HG02852 (cell line): ENCODE measurements at regions not wholly inside any gene's neighbourhood (a gene's known extent, or its start where the extent isn't known, plus 50 kb on each side); places are given as distances from the start of the nearest gene placed in this dataset.

Experiments
- ATAC-seq: cut with Tn5 transposase; IDR thresholded peaks from one replicate; pipeline ENCODE4 v1.9.1; 2021; ENCODE audit warnings: mild to moderate bottlenecking, moderate library complexity; ENCODE audit not compliant: unreplicated experiment

DNA sequence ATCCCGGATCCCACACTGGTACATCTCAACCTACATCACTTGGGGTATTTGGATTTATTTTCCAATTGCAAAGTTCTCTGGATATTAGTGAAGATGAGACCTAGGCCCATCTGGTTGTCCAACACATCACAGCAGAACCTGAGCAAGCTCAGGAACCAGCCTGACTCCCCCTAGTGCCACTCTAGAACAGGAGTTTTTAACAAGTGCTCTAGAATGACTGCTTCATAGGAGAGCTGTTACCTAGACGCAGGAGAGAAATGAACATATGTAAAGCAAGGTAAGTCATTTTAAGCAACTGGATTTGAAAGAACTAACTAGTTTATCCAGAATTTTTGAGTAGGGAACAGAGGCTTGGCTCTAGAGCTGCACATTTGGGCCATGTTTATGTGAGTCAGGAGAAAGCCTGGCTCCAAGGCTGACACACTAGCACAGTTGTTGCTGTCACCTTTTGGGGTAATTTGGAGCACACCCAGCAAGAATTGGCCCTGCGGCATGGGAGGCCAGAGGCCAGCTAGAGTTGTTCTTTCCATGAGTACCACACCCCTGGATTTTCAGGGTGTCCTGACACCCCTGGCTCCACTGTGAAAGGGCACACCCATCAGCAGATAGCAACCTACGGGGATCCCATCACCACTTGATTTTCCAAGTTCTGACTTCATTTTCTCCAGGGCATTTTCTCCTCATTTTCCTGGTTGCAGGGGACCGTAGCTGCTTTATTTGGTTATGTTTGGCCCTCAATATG is 110.9 kb upstream of the LPAR1 start:
- ATAC-seq = no peak

DNA sequence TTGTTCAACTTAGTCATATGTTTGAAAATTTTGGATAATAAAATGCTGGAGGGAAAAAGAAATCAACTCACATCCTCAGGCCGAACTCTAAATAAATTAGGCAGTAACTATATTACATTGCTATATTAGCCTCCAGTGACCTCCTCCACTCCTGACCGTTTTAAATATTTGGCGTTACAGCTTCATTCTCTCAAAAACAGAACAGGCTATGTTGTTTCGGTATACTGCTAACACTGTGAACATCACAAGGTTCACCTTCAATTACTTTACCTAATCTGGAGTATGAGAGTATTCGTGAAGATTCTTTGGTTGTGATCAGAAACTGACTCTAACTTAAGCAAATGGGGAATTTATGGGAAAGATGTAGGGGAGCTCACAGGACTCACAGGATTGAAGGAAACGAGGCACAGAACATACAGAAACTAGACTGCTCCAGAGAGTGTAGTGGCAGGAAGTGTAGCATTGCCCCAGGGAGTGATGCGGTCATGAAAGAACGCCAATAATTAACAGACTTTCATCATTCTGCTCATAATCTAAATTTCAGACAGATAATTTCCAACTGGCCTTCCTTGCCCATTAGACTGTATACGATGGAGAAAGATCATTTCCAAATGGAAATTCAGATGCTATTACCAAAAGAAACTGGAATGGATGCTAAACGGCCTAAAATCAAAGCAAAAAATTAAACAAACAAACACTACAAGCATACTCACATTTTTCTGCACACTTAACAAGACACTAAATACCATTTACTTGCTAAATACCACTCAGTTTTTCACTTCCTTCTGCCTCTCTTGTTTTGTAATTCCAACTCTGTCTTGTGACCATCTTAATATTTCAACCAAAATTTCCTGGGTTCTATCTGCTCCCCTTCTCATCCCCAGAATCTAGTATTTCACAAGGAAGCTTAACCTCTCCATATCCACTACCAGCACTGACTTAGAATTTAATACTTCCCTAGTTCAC is 110.1 kb upstream of the LPAR1 start:
- no peak for ATAC-seq

DNA sequence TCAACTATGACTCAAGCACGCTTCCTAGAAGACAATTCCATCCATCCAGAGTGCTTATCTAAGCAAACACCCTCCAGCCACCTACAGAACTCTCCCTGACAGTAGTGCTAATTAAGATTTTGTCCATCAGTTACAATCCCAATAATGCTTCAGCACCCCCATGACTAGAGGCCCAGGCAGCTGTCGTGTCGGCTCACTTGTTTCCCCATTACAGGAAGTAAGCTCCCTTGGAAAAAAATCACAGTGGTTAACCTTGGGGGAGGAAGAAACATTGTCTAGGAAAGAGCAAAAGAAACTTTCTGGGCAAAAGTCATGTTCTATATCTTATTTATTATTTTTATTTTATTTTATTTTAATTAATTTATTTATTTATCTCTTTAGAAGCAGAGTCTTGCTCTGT is 108.8 kb upstream of the LPAR1 start:
- ATAC-seq = no peak

DNA sequence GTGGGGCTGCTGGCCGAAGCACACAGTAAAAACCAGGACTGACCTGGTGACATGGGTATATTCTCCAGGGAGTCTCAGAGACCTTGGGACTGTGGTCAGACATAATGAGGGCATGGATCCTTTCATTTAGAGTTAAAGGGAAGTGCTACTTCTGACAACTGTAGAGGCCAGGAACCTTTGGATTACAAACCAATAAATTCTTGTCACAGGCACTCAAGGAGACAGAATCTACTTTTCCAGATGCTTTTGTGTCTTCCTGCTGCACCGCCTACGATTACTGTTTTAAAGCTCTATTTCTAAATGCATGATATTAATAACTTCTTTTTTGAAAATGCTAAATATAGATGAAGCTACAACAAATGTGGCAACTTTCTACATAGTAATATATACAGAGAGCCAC is 106.5 kb upstream of the LPAR1 start:
- no peak for ATAC-seq

DNA sequence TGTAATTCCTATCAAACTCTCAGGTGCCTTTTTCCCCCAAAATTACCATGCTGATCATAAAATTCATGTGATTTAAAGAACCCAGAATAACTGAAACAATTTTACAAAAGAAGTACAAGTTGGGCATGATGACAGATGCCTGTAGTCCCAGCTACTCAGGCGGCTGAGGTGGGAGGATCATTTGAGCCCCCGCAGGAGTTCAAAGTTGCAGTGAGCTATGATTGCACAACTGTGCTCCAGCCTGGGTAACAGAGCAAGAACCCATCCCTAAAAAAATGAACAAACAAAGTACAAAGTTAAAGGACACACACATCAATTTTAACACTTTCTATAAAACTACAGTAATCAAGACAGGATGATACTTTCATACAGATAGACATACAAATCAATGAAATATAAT is 97.9 kb upstream of the LPAR1 start:
- no peak for ATAC-seq

DNA sequence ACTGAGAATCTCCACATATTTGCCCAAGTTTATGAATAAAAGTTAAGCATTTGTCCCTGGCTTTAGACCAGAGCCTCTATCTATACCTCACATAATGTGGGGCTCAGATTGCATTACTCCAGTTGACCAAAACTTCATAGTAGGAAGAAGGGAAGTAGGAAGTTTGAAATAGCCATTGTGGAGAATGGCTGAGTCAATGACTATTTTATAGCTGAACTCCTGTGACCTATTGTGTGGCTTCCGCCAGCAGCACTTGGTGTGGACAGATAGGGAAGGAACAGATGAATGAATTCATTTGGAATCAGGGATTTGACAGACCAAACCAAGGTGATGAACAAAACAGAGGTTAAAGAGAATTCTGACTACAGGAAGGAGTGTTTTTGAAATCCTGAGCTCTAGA is 92.9 kb upstream of the LPAR1 start:
- no peak for ATAC-seq

DNA sequence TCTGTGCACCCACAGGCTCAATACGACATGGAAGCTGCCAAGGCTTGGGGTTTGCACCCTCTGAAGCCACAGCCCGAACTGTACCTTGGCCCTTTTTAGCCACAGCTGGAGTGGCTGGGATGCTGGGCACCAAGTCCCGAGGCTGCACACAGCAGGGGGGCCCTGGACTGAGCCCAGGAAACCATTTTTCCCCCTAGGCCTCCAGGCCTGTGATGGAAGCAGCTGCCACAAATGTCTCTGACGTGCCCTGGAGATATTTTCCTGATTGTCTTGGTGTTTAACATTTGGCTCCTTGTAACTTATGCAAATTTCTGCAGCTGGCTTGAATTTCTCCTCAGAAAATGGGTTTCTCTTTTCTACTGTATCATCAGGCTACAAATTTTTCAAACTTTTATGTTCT is 82.3 kb upstream of the LPAR1 start:
- no peak for ATAC-seq

DNA sequence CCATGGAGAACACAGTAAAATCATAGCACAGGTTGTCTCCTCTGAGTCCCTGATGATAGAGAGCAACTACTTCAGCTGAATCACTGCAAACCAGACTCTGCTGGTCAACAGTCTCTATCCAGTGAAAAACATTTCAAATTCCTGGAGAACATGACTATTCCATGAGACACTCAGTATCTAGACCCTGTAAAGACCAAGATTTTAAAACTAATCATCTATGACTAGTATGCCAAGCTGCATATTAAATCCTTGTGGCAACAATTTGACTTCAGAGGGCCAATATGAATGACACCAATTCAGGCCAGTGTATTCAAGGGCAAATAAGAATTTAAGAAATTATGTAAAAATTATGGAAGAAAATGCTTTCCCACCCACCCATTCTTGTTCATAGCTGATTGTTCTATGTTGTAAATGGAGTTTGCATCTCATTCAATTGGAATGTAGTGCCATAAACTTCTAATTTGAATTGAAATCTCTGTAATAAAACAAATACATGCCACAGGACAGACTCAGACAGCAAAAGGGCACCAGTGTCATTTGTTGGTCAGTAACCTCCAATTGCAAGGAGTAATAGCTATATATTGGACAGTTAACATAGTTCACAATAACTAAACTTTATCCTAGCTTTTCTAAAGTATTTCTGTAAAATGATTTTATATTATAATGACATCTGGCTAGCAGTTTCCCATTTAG is 80.1 kb upstream of the LPAR1 start:
- no peak for ATAC-seq

DNA sequence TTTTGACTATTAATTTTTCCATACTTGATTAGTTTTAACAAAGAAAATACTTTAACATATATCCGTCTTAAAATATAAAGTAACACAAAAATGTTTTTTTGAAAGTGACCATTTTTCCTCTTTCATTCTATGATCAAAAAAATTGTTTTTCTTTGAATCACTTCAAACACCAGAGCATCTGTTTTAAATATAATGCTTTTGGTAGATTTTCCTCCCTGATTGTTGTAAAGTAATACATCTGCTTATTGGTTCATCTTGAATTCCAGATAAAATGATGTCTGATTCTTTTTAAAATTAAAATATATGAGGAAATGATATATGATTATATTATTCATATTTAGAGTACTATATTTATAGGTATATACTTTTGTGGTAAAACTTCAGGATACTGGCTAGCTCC is 76.2 kb upstream of the LPAR1 start:
- no peak for ATAC-seq

DNA sequence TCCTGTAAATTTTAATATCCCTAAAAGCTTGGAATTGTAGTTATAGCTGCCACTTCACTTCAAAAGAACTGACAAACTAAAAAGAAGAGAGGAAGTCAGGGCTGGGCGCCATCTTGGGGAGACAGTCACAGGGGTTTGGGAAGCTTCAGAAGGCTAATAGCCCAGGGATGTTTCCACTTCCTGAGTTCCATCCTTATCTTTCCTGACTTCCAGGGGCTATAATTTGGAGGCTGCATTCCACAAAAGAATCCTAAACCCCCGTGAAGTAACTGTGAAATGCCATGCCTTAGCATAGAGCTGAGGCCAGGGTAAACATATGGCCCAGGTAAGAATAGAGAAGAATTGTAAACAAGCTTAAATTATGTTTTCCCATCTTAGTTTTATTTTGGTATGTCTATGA is 75.4 kb upstream of the LPAR1 start:
- no peak for ATAC-seq

DNA sequence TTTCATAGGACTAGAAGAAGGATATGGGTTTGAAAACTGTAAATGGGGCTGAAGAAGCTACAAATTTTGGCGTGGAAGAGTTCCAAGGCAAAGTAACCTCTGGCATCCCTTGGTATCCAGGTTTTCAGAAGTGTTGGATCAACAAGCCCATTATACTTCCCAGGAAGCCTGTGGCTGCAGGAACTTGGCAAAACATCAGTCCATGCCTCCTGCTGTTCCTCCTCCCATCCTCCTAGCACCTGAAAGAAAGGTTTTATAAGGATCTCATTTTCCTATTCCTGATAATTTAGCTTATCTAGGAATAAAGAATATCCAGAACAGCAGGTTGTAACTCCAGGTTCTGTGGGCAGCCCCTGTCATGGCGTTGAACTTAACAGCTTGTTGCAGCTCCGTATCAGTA is 72.5 kb upstream of the LPAR1 start:
- ATAC-seq = no peak

DNA sequence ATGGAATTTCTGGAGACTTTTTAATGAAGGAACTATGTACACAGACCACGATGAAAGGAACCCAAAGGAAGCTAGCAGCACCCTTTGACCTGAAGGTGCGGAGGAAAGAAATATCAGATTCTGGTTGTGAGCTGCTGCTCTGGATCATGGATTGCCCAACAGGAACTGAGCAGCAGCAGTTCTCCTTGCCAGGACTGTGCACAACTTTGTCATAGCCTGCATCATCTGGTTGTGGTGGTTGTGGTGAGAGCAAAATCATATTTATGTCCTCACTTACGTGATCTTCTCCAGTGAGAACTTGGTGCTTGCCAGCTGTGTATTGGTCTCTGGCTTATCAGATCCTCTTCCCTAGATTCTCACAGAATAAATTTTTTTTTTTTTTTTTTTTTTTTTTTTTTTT is 70.7 kb upstream of the LPAR1 start:
- ATAC-seq = no peak

DNA sequence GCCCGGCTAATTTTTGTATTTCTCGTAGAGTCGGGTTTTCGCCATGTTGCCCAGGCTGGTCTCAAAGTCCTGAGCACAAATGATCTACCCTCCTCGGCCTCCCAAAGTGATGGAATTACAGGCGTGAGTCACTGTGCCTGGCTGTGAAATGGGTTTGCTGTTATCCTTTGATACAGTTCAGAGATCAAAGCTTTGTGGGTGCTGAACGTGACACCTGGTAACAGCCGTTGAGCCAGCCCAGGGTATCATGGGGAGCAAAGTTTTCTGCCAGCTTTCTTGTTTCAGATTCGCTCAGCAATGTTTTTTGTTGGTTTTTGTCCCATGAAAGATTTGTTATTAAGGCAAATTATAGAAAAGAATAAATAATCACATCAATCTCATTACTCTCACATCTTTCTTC is 68.9 kb upstream of the LPAR1 start:
- no peak for ATAC-seq

DNA sequence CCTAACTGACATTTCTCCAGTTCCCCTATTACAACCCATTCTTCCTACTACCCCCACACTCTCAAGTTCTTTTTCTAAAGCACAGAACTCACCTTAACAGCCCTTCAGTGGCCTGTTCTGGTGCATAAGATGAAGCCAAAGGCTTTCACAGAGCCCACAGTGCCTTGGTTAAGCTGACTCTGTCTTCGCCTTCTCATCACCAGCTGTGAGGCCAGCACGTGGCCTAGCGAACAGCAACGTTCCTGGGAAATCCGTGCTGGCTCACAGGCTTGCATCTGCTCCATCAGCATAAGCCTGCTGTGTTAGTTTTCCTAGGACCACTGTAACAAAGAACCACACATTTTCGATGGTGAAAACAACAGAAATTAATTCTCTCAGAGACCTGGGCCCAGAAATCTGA is 67.9 kb upstream of the LPAR1 start:
- ATAC-seq = no peak

DNA sequence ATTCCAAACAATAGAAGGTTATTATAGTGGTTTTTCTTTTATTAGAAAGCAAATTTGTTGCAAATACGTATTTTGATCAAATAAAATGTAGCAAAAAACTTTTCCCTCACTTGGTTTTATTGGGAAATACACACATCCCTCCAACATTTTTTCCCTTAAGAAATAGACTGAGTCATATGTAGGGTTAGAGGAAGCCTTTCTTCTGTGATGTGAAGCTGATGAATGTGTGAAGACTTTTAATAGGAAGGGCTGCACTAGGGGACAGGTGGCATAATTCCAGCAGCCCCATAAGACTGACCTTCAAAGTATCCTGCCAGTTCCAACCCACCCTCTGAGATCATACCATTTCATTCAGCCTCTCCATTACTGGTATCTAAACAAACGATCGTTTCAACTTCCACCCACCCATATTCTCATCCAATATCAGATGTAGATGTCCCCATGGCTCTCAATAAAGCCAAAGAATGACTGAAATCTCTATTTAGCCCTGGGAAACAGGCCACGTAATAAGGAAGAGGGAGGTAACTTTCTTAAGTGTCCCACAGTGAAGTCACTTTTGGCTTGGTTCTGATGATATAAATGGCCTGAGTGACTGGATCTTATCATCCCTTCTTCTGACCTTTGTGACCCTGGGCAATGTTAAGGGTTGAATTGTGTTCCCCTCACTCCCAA is 64.7 kb upstream of the LPAR1 start:
- no peak for ATAC-seq

DNA sequence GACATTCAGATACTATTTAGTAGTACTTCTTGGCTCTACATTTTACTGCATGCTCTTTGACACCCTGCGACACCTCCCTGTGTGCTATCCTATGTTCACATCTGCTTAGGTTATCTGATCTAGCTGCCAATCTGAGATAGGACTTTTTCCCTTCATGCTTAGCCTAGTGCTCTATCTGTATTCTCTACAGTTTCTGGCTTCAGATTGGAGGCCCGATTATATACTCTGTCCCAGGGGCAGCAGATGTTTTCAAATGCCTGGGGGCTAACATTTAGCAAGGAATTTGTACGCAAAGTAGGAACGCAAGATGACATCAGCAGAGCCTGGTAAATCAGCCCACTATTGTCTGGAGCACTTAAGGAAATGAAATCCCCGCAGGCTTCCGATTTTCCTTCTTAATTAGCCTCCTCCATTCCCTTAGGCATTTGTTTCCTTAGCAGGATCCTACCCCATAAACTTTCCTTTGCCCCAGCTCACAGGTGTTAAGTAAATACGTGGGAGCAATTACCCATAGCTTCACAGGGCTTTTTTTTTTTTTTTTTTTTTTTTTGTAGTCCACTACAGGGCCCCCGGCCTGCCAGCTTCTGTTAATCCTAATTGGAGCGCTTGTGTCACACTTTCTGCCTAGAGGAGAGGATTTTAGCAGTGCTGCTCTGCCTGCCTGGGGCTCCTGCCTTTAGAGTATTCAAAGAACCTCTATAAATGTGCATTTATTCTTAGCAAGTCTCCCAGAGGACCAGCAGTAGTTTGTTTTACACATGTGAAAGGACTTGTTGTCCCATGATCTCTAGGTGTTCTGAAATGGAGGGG is 61.1 kb upstream of the LPAR1 start:
- no peak for ATAC-seq

DNA sequence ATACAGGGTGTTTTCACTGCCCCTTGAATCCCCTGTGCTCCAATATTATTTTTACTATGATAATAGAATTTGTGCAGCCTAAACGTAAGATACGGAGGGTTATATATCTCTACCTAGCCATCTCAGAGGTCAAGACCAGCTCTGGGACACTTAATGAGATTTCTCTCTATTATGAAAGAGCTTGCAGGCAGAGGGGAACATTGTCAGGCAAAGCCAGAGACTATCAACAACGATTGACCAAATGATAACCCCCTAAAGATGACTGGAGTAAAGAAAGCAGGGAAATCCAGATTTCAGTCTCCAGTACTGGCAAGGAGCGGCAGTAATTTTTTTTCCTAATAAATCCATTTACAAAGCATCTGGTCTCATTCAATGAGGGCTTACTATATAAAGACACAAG is 59.8 kb upstream of the LPAR1 start:
- no peak for ATAC-seq

DNA sequence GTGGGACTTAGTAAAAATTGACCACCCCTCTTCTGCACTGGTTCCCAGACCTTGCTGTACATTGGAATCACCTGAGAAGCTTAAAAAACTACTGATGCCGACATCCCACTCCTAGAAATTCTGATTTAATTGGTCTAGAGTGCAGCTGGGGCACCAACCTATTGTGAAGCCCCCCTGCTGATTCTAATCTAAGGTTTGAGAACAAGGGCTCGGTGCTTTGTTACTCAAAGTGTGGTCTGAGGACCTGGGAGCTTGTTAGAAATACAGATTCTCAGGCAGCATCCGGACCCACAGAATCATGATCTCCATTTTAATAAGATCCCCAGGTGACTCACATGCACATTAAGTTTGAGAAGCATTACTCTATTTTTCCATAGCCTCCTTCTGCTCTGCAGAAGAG is 57.8 kb upstream of the LPAR1 start:
- no peak for ATAC-seq

DNA sequence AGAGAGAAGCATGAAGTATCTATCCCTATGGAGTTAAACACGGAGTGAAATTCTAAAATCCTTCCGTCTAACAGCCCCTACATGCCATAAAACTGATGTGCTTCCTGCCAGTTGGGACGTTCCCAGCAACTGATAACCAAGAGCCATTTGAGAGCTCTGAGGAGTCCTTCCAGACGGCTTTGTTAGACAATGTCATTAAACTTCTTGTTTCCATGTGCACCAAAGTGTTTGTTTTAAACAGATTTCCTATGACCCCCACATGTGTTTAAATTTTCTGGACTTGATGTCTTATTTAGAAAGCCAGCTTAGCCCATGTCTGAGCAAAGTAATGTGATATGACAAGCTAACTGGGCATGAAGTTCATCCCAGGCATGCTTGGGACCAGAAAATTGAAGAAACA is 57.2 kb upstream of the LPAR1 start:
- no peak for ATAC-seq

DNA sequence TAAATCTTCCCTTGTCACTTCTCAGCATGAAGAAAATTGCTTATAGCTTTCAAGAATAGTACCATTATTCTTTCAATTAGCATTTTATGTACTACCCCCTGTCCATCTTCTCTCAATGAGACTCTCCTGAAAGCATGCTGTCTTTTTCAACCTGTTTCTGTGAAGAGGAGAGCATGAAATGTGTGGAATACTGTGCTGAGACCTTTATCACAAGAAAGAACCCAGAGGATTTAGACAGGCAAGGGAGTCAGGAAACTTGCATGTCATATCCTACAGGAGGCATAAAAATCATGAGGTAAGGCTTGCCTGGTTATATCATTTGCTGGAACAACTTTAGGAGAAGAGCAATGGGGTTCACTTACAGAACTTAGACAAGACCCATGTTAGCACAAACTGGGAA is 56.7 kb upstream of the LPAR1 start:
- ATAC-seq = no peak
